ENCODE measurements at regions not wholly inside any gene's neighbourhood (a gene's known extent, or its start where the extent isn't known, plus 50 kb on each side); places are given as distances from the start of the nearest gene placed in this dataset.
"Not testable (repeated sequence)": the region's sequence is repeated elsewhere in the genome, so short reads cannot be mapped to it uniquely, and the experiment has no call there.

GRCh38 chr6:135617222-135617621 lies 119.7 kb upstream of the AHI1 start:
- ChIA-PET POLR2A (no interaction called here), CTCF (no interaction called here)
- TF ChIP-seq ELF4 (IDR thresholded peaks at IDR 0.05) = no peak
- TF ChIP-seq TARDBP (IDR thresholded peaks at IDR 0.05) = no peak
- no peak for TF ChIP-seq FOXM1 (IDR thresholded peaks at IDR 0.05; ENCODE audit: borderline replicate concordance)
- no peak for TF ChIP-seq FOXA1 (IDR thresholded peaks at IDR 0.05)
- TF ChIP-seq LEF1 (IDR thresholded peaks at IDR 0.05; ENCODE audit: borderline replicate concordance) = no peak
- TF ChIP-seq L3MBTL2 (conservative IDR thresholded peaks at IDR 0.05) = no peak
- no peak for TF ChIP-seq ZNF384 (IDR thresholded peaks at IDR 0.05)
- TF ChIP-seq PKNOX1 (IDR thresholded peaks at IDR 0.05) = no peak
- no peak for TF ChIP-seq FOXK2 (IDR thresholded peaks at IDR 0.05)
- DNase-seq (ENCODE audit: extremely low spot score) = no peak

GRCh38 chr6:135622081-135622480 lies 124.5 kb upstream of the AHI1 start:
- TF ChIP-seq LEF1 (IDR thresholded peaks at IDR 0.05; ENCODE audit: borderline replicate concordance) (no peak), FOXM1 (IDR thresholded peaks at IDR 0.05; ENCODE audit: borderline replicate concordance) (no peak), NFRKB (IDR thresholded peaks at IDR 0.05) (no peak), FOXA1 (IDR thresholded peaks at IDR 0.05) (no peak), PKNOX1 (IDR thresholded peaks at IDR 0.05) (no peak), SUZ12 (IDR thresholded peaks at IDR 0.05) (no peak), L3MBTL2 (conservative IDR thresholded peaks at IDR 0.05) (no peak), TARDBP (IDR thresholded peaks at IDR 0.05) (no peak), FOXK2 (IDR thresholded peaks at IDR 0.05) (no peak), BHLHE40 (IDR thresholded peaks at IDR 0.05; ENCODE audit: borderline replicate concordance) (no peak), ZNF384 (IDR thresholded peaks at IDR 0.05) (no peak)
- POLR2A ChIA-PET = no interaction called here
- CTCF ChIA-PET = no interaction called here
- no peak for DNase-seq (ENCODE audit: extremely low spot score)

GRCh38 chr6:135623979-135624378 lies 126.4 kb upstream of the AHI1 start:
- ChIA-PET CTCF (no interaction called here), POLR2A (no interaction called here)
- TF ChIP-seq SP1 (IDR thresholded peaks at IDR 0.05) (no peak), L3MBTL2 (conservative IDR thresholded peaks at IDR 0.05) (no peak), ZNF384 (IDR thresholded peaks at IDR 0.05) (no peak), FOXM1 (IDR thresholded peaks at IDR 0.05; ENCODE audit: borderline replicate concordance) (no peak), TARDBP (IDR thresholded peaks at IDR 0.05) (no peak), NFRKB (IDR thresholded peaks at IDR 0.05) (no peak), ARNT (IDR thresholded peaks at IDR 0.05) (no peak), BHLHE40 (IDR thresholded peaks at IDR 0.05; ENCODE audit: borderline replicate concordance) (no peak), FOXA1 (IDR thresholded peaks at IDR 0.05) (no peak), PKNOX1 (IDR thresholded peaks at IDR 0.05) (no peak), FOXK2 (IDR thresholded peaks at IDR 0.05) (no peak), SUZ12 (IDR thresholded peaks at IDR 0.05) (no peak), HDGF (IDR thresholded peaks at IDR 0.05; ENCODE audit: borderline replicate concordance) (no peak), CTBP1 (IDR thresholded peaks at IDR 0.05; ENCODE audit: borderline replicate concordance) (no peak)
- DNase-seq (ENCODE audit: extremely low spot score) = no peak

- POLR2A ChIA-PET = no interaction called here
- no peak for DNase-seq (ENCODE audit: extremely low spot score)
- TF ChIP-seq ZNF384 (IDR thresholded peaks at IDR 0.05) (no peak), PKNOX1 (IDR thresholded peaks at IDR 0.05) (no peak), NFRKB (IDR thresholded peaks at IDR 0.05) (no peak), BHLHE40 (IDR thresholded peaks at IDR 0.05; ENCODE audit: borderline replicate concordance) (no peak), FOXM1 (IDR thresholded peaks at IDR 0.05; ENCODE audit: borderline replicate concordance) (no peak), LEF1 (IDR thresholded peaks at IDR 0.05; ENCODE audit: borderline replicate concordance) (no peak), HDGF (IDR thresholded peaks at IDR 0.05; ENCODE audit: borderline replicate concordance) (no peak), FOXA1 (IDR thresholded peaks at IDR 0.05) (no peak), TARDBP (IDR thresholded peaks at IDR 0.05) (no peak), SUZ12 (IDR thresholded peaks at IDR 0.05) (no peak), ARNT (IDR thresholded peaks at IDR 0.05) (no peak), CTBP1 (IDR thresholded peaks at IDR 0.05; ENCODE audit: borderline replicate concordance) (no peak), FOXK2 (IDR thresholded peaks at IDR 0.05) (no peak), L3MBTL2 (conservative IDR thresholded peaks at IDR 0.05) (no peak)
- CTCF ChIA-PET = no interaction called here
Observed at GRCh38 chr6:135624402-135625295, 127.1 kb upstream of the AHI1 start.

- POLR2A ChIA-PET; DNase-seq (ENCODE audit: extremely low spot score); CTCF ChIA-PET: not testable (repeated sequence)
Observed at GRCh38 chr6:135626001-135626400, 128.5 kb upstream of the AHI1 start.

Data from HEK293T (cell line).